GM18909 (cell line): ENCODE measurements at regions not wholly inside any gene's neighbourhood (a gene's known extent, or its start where the extent isn't known, plus 50 kb on each side); places are given as distances from the start of the nearest gene placed in this dataset.

ENCODE experiments used
- ATAC-seq: cut with Tn5 transposase; IDR thresholded peaks from one replicate; pipeline ENCODE4 v1.9.1; 2021; ENCODE audit warnings: mild to moderate bottlenecking; ENCODE audit not compliant: unreplicated experiment, poor library complexity

DNA sequence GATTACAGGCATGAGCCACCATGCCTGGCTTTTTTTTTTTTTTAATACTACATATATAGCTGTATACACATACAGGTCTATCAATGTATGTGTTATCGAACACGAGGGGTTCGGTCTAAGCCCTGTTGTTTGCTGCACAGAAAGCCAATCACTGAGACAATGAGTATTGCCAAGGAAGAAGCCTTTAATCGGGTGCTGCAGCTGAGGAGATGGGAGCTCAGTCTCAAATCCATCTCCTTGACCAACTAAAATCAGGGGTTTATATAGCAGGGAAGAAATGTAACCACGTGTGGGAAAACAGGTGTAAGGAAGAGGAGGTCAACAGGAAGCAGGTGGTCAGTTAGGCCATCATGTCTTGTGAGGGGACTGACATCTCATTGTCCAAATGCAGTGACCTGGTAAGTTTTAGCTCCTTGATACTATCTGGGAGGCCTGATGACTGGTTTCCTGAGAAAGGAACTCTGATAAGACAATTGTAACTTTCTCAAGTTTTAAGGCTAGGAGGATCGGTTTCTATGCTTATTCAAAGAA lies 80.9 kb upstream of the MAP1LC3B2 start:
- no peak for ATAC-seq

DNA sequence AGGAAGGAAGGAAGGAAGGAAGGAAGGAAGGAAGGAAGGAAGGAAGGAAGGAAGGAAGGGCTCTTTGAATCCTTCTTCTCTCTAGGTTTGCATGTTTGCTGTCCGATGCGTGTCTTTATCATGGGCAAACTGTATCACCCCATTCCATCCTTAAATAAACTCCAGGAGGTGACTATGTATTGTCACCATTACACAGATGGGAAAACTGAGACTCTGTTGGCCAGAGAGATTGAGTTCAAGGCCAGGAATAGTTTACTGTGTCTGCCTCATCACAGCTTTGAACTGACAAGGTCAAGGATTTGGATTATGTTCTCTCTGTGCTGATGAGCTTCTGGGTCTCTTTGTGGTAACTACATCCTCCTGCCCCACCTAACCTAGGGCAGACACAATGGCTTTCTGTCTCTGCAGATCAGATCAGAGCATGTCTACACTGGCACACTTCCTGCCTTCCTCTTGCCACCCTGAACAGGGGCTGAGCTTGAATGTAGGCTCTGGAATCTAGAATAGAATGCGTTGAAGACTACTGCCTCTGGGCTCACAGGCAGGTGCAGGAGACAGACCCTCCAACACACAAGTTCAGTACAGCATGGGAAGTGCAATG lies 78.9 kb upstream of the MAP1LC3B2 start:
- no peak for ATAC-seq

DNA sequence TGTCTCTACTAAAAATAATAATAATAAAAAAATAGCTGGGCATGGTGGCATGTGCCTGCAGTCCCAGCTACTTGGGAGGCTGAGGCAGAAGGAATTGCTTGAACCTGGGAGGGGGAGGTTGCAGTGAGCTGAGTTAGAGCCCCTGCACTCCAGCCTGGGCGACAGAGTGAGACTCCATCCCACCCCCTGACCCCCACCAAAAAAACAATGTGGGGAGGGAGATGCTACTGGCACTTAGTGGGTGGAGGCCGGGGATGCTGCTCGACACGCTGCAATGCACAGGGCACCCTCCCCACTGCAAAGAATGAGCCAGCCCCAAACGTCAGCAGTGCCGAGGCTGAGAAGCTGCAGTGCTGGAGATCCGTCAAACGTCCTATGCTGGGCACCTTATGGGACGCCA lies 77.5 kb upstream of the MAP1LC3B2 start:
- ATAC-seq = no peak

DNA sequence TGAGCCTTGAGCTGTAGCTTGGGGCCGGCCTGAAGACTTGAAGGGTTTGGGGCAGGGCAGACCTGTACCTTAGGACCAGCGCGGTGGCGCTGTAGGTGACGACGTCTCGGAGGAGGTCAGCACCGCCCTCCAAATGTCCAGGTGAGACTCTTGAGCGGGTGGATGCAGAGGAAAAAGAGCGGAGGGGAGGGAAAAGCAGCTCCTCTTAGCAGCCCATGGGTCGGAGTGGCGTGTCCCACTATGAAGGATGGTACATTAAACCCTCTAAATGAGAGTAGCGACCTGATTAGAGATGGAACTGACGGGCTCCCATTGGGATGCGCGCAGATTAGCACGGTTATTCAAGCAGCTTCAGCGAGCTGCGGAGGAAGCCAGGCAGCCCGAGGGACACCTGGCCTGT lies 77.0 kb upstream of the MAP1LC3B2 start:
- ATAC-seq = no peak

DNA sequence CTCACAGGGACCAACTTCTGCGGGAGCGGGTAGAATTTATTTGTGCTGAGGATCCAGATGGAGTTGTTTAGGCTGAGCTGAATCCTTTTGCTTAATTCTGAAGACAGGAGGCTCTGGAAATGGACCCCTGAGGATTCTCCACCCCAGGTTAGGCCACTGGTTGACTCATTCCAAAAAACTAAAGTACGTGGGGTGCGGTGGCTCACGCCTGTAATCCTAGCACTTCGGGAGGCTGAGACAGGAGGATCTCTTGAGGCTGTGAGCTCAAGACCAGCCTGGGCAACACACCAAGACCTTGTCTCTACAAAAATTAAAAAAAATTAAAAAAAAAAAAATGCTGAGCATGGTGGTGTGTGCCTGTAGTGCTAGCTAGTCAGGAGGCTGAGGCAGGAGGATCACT lies 76.3 kb upstream of the MAP1LC3B2 start:
- ATAC-seq = no peak

DNA sequence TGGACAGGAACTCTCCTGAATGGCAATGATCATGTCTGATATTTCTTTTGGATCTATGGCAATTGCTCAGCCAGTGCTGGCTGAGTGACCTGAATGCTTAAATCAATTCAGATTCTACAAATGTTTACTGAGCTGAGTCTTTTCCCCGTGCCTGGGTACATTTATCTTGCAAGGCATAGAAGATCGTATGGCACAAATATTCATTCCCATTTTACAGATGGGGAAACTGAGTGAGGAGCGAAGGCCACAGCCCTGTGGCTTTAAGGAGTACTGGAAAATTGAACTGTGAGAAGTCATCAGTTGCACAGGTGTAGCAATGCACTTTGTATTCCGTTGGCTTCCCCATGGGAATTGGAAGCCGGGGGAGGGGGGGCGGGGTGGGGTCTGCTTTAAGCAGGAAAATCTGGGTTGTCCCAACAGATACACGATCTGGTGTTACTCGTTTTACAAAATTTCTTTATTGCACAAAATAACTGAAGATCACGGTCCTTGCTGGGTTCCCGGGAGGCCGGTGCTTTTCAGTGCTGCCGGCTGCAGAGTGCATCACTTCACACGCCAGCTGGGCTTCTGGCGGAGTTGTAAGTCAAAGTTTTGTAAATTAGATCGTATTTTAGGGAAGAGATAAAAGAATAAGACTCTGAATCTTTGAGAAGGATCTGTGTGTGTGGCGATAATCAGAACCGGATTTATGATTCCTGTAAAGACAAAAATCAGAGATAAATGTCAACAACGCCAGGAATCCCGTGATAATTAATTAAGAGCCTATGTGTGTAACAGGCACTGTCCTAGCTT lies 75.0 kb upstream of the MAP1LC3B2 start:
- ATAC-seq = no peak

DNA sequence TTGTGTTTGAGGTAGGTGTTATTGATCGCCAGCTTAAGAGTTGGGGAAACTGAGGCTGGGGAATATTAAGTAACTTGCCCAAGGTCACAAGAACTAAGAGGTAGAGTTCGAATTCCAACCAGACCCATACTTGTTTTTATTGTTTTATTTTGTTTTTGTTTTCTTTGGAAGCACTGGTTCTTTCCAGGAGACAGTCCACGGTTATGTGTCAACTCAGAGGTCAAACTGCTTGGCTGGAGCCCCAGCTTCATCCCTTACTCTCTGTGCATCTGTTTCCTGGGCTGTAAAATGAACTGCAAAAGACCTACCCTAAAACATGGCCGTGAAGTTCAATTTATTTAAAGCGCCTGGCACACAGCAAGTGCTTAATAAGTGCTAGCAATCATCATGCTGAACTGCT lies 74.4 kb upstream of the MAP1LC3B2 start:
- no peak for ATAC-seq

DNA sequence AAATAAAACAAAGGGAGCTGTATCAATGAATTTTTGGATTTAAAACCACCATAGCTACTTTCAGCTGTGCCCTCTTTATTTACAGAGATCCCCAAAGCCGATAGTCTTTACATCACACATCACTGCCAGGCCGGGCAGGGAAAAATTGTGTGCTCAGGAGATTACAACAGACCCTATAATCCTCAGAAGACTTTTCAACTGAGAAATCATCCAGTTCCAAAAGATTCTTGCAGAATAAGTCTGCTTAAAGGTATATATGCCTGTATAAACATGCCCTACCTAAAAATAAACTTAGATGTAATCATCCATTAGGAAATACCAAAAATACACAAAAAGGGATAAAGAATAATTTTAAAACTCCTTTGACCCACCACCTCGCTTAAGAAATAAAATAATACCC lies 70.1 kb upstream of the MAP1LC3B2 start:
- ATAC-seq = no peak

DNA sequence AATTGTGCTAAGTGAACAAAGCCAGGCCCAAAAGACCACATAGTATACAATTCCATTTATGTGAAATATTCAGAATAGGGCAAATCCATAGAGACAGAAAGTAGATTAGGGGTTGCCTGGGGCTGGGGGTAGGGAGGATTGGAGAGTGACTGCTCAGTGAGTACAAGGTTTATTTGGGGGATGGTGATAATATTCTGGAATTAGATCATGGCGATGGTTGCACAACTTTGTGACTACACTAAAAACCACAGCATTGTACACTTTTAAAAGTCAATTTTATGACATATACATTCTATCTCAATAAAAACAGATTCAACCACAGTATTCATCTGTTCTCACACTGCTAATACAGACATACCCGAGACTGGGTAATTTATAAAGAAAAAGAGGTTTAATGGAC lies 68.7 kb upstream of the MAP1LC3B2 start:
- ATAC-seq = no peak

DNA sequence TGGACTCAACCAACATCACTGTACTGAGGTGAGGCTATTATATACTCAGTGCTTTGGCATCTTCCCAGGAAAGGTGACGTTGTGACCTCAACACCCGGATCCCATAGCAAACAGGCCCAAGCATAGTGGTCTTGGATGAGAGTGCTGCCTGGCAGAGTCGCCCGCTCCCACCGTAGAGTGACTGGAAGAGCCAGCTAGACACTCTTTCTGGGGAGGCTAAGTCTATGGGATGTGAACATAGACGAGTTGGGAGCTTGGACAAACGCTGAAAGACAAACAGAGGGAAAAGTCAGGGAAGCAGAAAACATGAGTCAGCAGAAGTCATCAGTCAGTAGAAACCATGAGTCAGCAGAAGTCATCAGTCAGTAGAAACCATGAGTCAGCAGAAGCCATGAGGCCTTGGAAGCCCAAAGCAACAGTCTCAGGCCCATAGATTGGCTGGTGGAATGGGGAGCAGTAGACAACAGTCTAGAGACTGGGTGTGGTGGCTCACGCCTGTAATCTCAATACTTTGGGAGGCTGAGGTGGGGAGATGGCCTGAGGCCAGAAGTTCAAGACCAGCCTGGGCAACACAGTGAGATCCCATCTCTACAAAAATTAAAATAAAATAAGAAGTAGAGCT lies 66.4 kb upstream of the MAP1LC3B2 start:
- ATAC-seq = no peak

DNA sequence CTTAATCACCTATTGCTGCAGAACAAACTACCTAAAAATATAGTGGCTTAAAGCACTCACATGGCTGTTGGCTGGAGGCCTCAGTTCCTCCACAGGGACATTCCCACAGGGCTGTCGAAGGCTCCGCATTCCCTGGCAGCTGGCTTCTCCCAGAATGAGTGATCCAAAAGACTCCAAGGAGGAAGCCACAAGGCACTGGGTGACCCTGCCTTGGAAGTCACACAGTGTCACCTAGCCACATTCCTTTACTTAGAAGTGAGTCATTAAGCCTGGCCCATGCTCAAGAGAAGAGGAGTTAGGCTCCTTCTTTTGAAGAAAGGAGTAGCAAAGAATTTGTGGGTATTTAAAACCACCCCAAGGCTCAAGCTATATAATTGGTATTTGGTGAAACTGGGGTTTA lies 63.9 kb upstream of the MAP1LC3B2 start:
- no peak for ATAC-seq

DNA sequence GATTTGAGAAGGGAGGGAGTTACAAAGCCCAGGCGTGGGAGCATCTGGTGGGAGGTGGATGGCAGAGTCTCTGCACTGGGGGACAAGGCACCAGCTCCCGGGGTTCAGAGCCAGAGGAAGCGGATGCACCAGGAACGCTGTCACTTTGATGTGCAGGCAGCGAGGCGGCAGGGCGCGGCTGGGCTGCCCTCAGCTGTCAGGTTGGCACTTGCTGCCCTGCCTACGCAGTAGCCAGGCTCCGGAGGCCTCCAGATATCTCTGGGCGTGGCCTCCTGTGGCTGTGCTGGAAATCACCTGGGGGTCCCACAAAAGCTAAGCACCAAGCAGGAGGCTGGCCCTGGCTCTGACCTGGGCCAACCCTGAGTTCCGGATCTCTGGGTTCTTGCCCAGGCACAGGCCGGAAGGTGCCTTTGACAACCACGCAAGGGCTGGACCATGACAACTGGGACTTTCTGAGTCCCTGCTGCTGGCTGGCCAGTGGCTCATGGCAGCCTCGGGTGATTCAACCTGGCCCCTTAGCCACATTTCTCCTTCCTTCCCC lies 62.1 kb upstream of the MAP1LC3B2 start:
- ATAC-seq = no peak

DNA sequence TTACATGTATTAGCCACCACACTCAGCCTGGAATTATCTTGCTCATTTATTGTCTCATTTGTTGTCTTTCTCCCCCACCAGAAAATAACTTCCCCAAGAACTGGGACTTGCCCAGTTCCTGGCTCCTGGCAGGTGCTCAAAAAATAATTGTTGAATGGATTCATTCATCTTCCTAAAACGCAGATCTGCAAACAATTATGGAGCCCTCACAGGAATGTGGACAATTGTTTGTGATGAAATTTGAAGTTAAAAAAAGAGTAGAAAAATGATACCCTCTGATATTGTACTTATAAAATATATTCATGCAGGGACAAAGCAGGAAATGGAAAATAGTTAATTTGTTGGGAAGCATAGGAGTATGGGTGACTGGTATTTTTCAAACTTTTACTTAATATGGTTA lies 60.7 kb upstream of the MAP1LC3B2 start:
- ATAC-seq = no peak

DNA sequence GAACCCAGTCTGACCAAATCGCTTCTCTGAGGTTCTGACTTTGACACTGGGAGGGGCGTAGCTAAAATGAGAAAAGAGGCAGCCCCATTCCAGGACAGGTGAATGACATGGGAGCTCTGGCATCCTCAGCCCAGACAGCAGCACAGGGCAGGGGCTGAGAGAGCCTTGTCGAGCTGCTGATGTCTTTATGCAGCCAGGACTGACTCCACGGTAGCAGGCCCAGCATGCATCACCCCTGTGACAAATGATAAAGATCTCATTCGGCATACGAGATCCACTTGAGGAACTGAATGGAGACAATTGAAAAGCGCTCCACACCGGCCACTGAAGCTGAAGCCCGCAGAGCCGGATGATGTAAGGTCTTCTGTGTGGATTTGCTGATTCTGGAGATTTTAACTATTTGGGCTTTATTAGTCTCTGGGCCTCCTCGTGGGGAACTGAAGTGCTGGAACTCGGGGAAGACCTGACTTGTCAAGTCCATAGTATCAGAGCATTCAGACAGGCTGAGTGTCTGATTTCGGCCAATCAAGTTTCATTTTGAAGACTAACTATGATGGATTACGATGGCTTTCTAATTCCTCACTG lies 56.9 kb upstream of the MAP1LC3B2 start:
- no peak for ATAC-seq

DNA sequence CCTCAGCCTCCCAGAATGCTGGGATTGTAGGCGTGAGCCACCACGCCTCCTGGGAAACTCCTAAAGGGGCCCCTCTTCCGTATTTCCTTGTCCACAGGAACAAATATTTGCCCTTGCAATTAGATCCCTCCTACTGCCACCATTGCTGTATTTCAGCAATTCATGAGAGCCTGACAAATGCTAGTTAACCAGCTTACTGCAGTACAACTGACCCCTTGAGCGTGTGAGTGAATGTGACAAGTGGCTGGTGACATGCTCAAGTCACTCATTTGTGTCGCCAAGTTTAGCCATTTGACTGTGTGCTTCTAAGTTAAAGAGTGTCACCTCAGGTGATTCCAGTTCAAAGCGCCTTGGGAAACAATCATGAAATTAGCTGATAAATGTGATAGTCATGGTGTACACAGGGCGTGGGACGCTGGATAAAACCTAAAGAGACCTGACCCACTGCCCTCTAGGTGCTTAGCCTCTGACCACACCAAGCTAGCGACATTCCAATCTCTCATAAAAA lies 56.1 kb upstream of the MAP1LC3B2 start:
- ATAC-seq = no peak

DNA sequence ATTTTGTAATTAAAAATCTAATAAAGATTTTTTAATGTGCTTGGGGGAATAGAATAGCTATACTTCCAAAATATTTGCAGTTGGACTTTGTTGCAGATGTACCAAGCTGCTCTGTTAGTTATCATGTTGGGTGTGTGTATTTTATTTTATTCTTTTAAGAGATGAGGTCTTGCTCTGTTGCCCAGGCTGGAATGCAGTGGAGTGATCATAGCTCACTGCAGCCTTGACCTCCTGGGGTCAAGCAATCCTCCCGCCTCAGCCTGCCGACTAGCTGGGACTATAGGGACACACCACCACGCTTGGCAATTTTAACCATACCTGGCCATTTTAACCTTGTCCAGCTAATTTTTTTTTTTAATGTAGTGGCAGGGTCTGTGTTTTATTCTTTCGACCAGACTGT lies 54.7 kb upstream of the MAP1LC3B2 start:
- ATAC-seq = no peak

DNA sequence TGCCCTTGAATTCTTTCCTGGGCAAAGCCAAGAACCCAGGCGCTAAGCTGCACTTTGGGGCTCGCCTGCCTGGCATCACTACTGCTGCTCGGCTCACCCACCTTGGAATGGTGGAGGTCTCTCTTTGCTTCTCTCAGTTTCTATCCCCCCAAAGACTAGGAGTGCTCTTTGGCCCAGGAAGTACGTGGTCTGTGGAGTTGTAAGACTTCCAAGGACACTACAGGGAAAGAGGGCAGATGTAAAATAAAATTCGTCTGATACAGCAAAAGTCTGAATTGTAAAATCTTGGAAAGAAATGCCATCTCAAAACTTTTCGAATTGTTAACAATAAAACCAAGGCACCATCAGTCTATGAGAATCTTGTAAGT lies 52.5 kb upstream of the MAP1LC3B2 start:
- ATAC-seq = no peak

DNA sequence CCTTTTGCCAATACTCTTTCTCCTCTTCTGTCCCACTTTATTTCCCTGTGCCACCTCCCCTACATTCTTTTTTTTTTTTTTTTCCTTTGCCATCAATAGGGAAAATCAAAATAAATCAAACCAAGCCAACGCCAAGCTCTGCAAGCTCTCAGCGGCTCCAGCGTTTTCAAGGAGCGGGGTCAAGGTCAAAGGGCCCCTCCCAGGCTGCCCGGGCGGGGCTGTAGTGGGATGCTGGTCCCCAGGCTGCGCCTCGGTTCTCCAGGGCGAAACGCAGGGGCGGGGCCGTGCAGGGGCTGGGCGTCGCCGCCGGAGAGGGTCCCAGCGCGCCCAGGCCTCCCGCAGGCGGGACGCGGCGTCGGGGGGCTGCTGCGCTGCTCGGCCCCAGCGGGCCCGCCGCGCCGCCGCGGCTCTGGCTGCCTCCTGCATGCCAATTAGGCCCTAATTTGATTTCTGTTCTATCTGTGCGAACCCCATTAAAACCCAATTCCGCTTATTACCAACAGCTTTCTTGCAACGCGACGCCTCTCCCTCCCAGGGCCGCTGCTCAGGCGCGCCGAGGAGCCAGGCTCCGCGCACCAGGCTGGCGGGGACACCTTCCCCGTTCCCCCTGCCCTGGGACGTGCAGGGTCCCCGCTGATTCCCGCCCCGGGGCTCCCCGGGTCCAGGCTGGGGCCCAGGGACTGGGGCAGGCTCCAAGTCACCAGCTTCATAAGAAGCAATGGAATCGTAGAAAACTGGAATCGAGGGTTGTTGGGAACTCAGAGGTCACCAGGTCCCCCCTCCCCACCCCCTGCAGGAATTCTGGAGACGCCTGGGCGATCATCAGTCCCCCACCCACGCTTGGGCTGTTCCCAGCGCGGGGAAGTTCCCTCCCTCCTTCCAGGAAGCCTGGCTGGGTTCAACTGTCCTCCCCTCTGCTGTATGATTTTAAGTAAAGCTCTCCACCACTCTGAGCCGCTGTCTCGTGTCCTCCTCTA lies 50.7 kb upstream of the MAP1LC3B2 start:
- no peak for ATAC-seq
